CD14-positive monocyte (primary cell): ENCODE measurements at regions not wholly inside any gene's neighbourhood (a gene's known extent, or its start where the extent isn't known, plus 50 kb on each side); places are given as distances from the start of the nearest gene placed in this dataset.
A peak's percentile ranks its signal among the peaks of the same experiment; 100 is the strongest.

ENCODE experiments used
- DNase-seq, 3 donors: peaks; one replicate each; pipeline ENCODE4 v3.0.0-alpha.2; 2011 to 2022
- H2AFZ ChIP-seq: 2 replicates; pipeline ENCODE4 v1.6.0; 2012; ENCODE audit warnings: mild to moderate bottlenecking, low read depth, low read length, inconsistent platforms; ENCODE audit not compliant: insufficient read depth, poor library complexity, severe bottlenecking
- H3K27ac ChIP-seq, 2 donors: 1 replicate in 1 of 2; 2 replicates in 1 of 2; pipeline ENCODE4 v1.5.1; 2012 to 2013; ENCODE audit warnings: low read length in 2 of 2, control low read depth in 1 of 2, inconsistent platforms in 1 of 2, low read depth in 1 of 2, mild to moderate bottlenecking in 1 of 2
- H3K27me3 ChIP-seq, 2 donors: one replicate each; pipeline versions ENCODE4 v1.6.0 to v1.6.1; 2011 to 2013; ENCODE audit warnings: low read length in 2 of 2; ENCODE audit not compliant: control insufficient read depth in 2 of 2, insufficient read depth in 2 of 2
- H3K36me3 ChIP-seq, 2 donors: replicated peaks in 1 of 2; 1 replicate in 1 of 2; 2 replicates in 1 of 2; pipeline versions ENCODE4 v1.5.1 to v1.6.1; 2012 to 2013; ENCODE audit warnings: low read length in 2 of 2, control low read depth in 1 of 2, inconsistent platforms in 1 of 2, mild to moderate bottlenecking in 1 of 2; ENCODE audit not compliant: insufficient read depth in 2 of 2, control insufficient read depth in 1 of 2
- H3K4me1 ChIP-seq, 2 donors: 1 replicate in 1 of 2; 2 replicates in 1 of 2; pipeline versions ENCODE4 v1.5.1 to v1.6.1; 2012 to 2013; ENCODE audit warnings: low read length in 2 of 2, control low read depth in 1 of 2, inconsistent platforms in 1 of 2, mild to moderate bottlenecking in 1 of 2, moderate library complexity in 1 of 2; ENCODE audit not compliant: insufficient read depth in 2 of 2, control insufficient read depth in 1 of 2
- H3K4me2 ChIP-seq: replicated peaks from 2 replicates; pipeline ENCODE3; 2012; ENCODE audit warnings: low read length, moderate library complexity, mild to moderate bottlenecking; ENCODE audit not compliant: poor library complexity, severe bottlenecking; ENCODE audit errors: extremely low read depth
- H3K4me3 ChIP-seq, 3 experiments: fragments of 200-600 bp in 1 of 3; sonication (generic) in 1 of 3; replicated peaks in 1 of 3; 1 replicate in 2 of 3; 2 replicates in 1 of 3; pipeline ENCODE4 v1.5.1; 2011 to 2013; ENCODE audit warnings: low read length in 3 of 3, mild to moderate bottlenecking in 3 of 3, control low read depth in 2 of 3, low read depth in 2 of 3, inconsistent platforms in 1 of 3, moderate library complexity in 1 of 3
- H3K79me2 ChIP-seq: 2 replicates; pipeline ENCODE4 v1.6.0; 2012; ENCODE audit warnings: mild to moderate bottlenecking, control low read depth, inconsistent platforms, low read length, moderate library complexity; ENCODE audit not compliant: insufficient read depth
- H3K9ac ChIP-seq: 2 replicates; pipeline ENCODE4 v1.6.0; 2017; ENCODE audit warnings: low read length, mild to moderate bottlenecking; ENCODE audit not compliant: insufficient read depth, poor library complexity, severe bottlenecking
- H3K9me3 ChIP-seq, 2 donors: replicated peaks in 1 of 2; 1 replicate in 1 of 2; 2 replicates in 1 of 2; pipeline versions ENCODE4 v1.5.1 to v1.6.1; 2012 to 2013; ENCODE audit warnings: low read length in 2 of 2, control low read depth in 1 of 2; ENCODE audit not compliant: control insufficient read depth in 1 of 2, insufficient read depth in 1 of 2
- H4K20me1 ChIP-seq: 2 replicates; pipeline ENCODE4 v1.6.0; 2012; ENCODE audit warnings: mild to moderate bottlenecking, low read length, control low read depth, moderate library complexity; ENCODE audit not compliant: insufficient read depth
- H3K27ac Mint-ChIP-seq, 7 donors: one replicate each; pipeline ENCODE4 v1.8.0; 2020; ENCODE audit warnings: mild to moderate bottlenecking in 7 of 7, mixed read lengths in 7 of 7, moderate library complexity in 6 of 7, inconsistent platforms in 2 of 7
- H3K27me3 Mint-ChIP-seq, 3 donors: one replicate each; pipeline ENCODE4 v1.8.0; 2021 to 2022; ENCODE audit warnings: low read depth in 3 of 3, mild to moderate bottlenecking in 3 of 3, mixed read lengths in 3 of 3, moderate library complexity in 3 of 3, inconsistent platforms in 1 of 3
- H3K36me3 Mint-ChIP-seq, 2 donors: one replicate each; pipeline ENCODE4 v1.8.0; 2020; ENCODE audit warnings: mixed read lengths in 2 of 2, inconsistent platforms in 1 of 2, mild to moderate bottlenecking in 1 of 2
- H3K4me1 Mint-ChIP-seq: one replicate; pipeline ENCODE4 v1.8.0; 2020; ENCODE audit warnings: mild to moderate bottlenecking, mixed read lengths
- H3K4me3 Mint-ChIP-seq, 2 donors: one replicate each; pipeline ENCODE4 v1.8.0; 2020; ENCODE audit warnings: mild to moderate bottlenecking in 2 of 2, mixed read lengths in 2 of 2, moderate library complexity in 1 of 2
- H3K9me3 Mint-ChIP-seq, 7 donors: one replicate each; pipeline ENCODE4 v1.8.0; 2020 to 2022; ENCODE audit warnings: mixed read lengths in 7 of 7, mild to moderate bottlenecking in 6 of 7, moderate library complexity in 6 of 7, inconsistent platforms in 2 of 7
- WGBS: methylation state at CpG from one replicate; pipeline ENCODE4 v1.1.5; 2013; ENCODE audit warnings: missing lambda C conversion rate; ENCODE audit not compliant: insufficient coverage; 5-methylcytosine and 5-hydroxymethylcytosine counted together
- intact Hi-C, 2 donors: fragments of 100-400 bp; cut with micrococcal nuclease; formaldehyde crosslinking; loops; one replicate each; pipeline versions ENCODE4 v1.15.0 to v1.15.1; 2023
- TF ChIP-seq, protein P1 (sequence below): fragments of 200-600 bp; IDR thresholded peaks from one replicate; pipeline ENCODE4 v1.8.0; 2022; ENCODE audit warnings: antibody characterized with exemption, mild to moderate bottlenecking

DNA sequence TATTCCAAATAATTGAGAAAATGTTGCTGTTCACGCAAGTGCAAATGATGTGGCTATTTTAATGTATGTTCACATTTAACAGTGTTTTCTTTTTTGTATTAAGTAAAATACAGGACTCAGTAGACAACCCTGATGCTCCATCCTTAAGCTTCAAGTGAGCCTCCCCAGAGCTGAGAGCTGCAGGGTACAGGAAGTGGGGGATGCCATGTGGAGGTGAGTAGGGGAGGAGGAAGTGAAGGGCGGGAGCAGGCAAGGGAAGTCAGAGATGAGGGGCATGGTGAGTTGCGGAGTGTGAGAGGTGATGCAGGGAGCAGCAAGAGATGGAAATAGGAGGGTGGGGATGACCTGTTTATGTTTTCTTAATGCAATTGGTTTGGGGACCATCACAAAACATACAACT lies 711.0 kb downstream of the UQCRFS1 start:
- Mint-ChIP-seq H3K36me3 (no peaks in the 10 kb centered on the region), H3K9me3 (peaks cover 0 to 3% (median 0%) of the 10 kb centered on the region in 7 donors), H3K4me3 (no peak overlapping the region), H3K27ac (peak overlapping the region in 2 of 7 donors; percentile 43 to 88), H3K4me1 (peaks cover 59% of the 10 kb centered on the region), H3K27me3 (peaks cover 0 to 4% (median 4%) of the 10 kb centered on the region in 3 donors)
- no peak overlapping the region for H3K9ac ChIP-seq
- H3K27ac ChIP-seq: peak overlapping the region in 1 of 2 donors; percentile 60
- H3K27me3 ChIP-seq: no peaks in the 10 kb centered on the region
- H2AFZ ChIP-seq: peak overlapping the region; percentile 10
- no peaks in the 10 kb centered on the region for H4K20me1 ChIP-seq
- H3K36me3 ChIP-seq: no peaks in the 10 kb centered on the region
- no CpG with 5 or more reads among the region's 3 CpGs for WGBS
- H3K4me3 ChIP-seq: no peak overlapping the region
- no peak for DNase-seq
- no peaks in the 10 kb centered on the region for H3K9me3 ChIP-seq
- H3K4me2 ChIP-seq: no peak overlapping the region
- intact Hi-C loops: loop anchor here in 1 of 2 donors (5.0 kb wide), 1 partner anchor 35 kb away; no protein-coding TSS in a partner anchor
- peaks cover 55 to 58% of the 10 kb centered on the region in 2 donors for H3K4me1 ChIP-seq
- no peaks in the 10 kb centered on the region for H3K79me2 ChIP-seq
- TF ChIP-seq, protein P1, sequence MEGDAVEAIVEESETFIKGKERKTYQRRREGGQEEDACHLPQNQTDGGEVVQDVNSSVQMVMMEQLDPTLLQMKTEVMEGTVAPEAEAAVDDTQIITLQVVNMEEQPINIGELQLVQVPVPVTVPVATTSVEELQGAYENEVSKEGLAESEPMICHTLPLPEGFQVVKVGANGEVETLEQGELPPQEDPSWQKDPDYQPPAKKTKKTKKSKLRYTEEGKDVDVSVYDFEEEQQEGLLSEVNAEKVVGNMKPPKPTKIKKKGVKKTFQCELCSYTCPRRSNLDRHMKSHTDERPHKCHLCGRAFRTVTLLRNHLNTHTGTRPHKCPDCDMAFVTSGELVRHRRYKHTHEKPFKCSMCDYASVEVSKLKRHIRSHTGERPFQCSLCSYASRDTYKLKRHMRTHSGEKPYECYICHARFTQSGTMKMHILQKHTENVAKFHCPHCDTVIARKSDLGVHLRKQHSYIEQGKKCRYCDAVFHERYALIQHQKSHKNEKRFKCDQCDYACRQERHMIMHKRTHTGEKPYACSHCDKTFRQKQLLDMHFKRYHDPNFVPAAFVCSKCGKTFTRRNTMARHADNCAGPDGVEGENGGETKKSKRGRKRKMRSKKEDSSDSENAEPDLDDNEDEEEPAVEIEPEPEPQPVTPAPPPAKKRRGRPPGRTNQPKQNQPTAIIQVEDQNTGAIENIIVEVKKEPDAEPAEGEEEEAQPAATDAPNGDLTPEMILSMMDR: no peak

DNA sequence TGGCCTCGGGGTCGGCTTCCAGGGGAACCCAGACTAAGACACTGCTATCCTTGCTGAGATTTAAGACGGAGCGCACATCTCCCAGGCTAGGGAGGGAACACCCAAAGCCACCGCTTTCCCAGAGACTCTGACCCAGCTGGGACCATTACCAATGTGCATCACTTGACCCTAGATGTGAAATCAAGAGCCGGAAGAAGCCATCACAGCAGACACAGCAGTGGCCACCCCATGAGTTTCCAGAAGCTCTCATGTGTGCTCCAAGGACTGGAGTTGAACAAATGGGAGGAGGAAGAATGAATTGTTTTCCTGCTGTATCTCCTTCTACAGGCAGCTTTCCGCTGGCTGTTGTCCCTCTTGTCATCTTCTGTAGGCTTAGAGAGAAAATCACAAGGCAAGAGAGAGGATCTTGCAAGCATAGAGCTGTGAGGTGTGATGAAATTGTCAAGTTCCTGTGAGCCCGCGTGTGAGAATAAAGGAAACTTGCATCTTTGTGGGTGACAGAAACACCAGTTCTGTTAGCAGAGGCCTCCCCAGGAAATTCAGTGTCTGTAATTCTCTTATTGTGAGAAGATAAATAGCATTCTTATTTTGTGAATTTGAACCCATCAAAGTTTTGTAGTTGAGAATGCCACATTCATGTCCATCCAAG lies 711.8 kb downstream of the UQCRFS1 start:
- WGBS: 46% methylated on average over 8 of the region's 9 CpGs
- Histone ChIP-seq H3K27ac (peak overlapping the region; percentile 58 to 60), H2AFZ (peak overlapping the region; percentile 23), H3K27me3 (no peaks in the 10 kb centered on the region), H4K20me1 (no peaks in the 10 kb centered on the region), H3K79me2 (no peaks in the 10 kb centered on the region), H3K4me1 (peaks cover 55 to 58% of the 10 kb centered on the region in 2 donors), H3K4me3 (peak overlapping the region in 1 of 3 experiments; percentile 6), H3K9ac (no peak overlapping the region), H3K9me3 (no peaks in the 10 kb centered on the region), H3K36me3 (no peaks in the 10 kb centered on the region), H3K4me2 (peak overlapping the region; percentile 23)
- intact Hi-C loops: loop anchor here in 1 of 2 donors (5.0 kb wide), 1 partner anchor 34 kb away; no protein-coding TSS in a partner anchor
- peak overlapping the region in 1 of 2 donors; percentile 49 for H3K4me3 Mint-ChIP-seq
- peaks cover 0 to 4% (median 4%) of the 10 kb centered on the region in 3 donors for H3K27me3 Mint-ChIP-seq
- peak overlapping the region in 6 of 7 donors; percentile 25 to 88 (median 62) for H3K27ac Mint-ChIP-seq
- TF ChIP-seq, protein P1: no peak
- peaks cover 0 to 3% (median 0%) of the 10 kb centered on the region in 7 donors for H3K9me3 Mint-ChIP-seq
- H3K4me1 Mint-ChIP-seq: peaks cover 59% of the 10 kb centered on the region
- peak; percentile 31 to 45 (median 34) for DNase-seq
- H3K36me3 Mint-ChIP-seq: no peaks in the 10 kb centered on the region
